HepG2 (cell line): ENCODE measurements at regions not wholly inside any gene's neighbourhood (a gene's known extent, or its start where the extent isn't known, plus 50 kb on each side); places are given as distances from the start of the nearest gene placed in this dataset.

Source experiments
- ATAC-seq: fragments of 200-7000 bp; cut with Tn5 transposase; 3 replicates; pipeline ENCODE4 v1.9.1; 2020; ENCODE audit warnings: mild to moderate bottlenecking, moderate library complexity
- BruUV-seq: library from RNA; stranded (reverse); fragments of 400-500 nt; replicated peaks from 2 replicates; lab custom pipeline; 2021; lab: Mats Ljungman, UMichigan
- CTCF ChIA-PET: fragments of 300-600 bp; formaldehyde crosslinking; extraction: SDS; loops from one replicate; lab custom pipeline; 2021; ENCODE audit warnings: low total read pairs, inconsistent platforms, low intra/inter-chr PET ratio; lab: Yijun Ruan, JAX
- POLR2A ChIA-PET: fragments of 350-600 bp; sonication (Branson Sonifier 250); formaldehyde crosslinking; loops from one replicate; lab custom pipeline; 2020; ENCODE audit warnings: antibody characterized with exemption, inconsistent platforms; lab: Yijun Ruan, JAX
- DNase-seq: peaks from one replicate; pipeline ENCODE4 v3.0.0-alpha.2; 2015; ENCODE audit warnings: low spot score
- FAIRE-seq: peaks from 3 replicates; lab custom pipeline; 2011; peaks lifted over from hg19 to GRCh38; lab: Jason Lieb, UNC
- H2AFZ ChIP-seq: one replicate; pipeline ENCODE4 v1.6.1; 2011; ENCODE audit warnings: low read length, inconsistent platforms
- H3K27ac ChIP-seq: fragments of 300-600 bp; 3 replicates; pipeline ENCODE4 v1.8.0; 2011; ENCODE audit warnings: mixed run types, mild to moderate bottlenecking, mixed read lengths, low read length, inconsistent platforms; ENCODE audit not compliant: insufficient read depth; ENCODE audit errors: extremely low read length
- H3K27me3 ChIP-seq, 2 experiments: fragments of 200-600 bp in 1 of 2; 2 replicates in 1 of 2; 3 replicates in 1 of 2; pipeline versions ENCODE4 v1.6.0 to v1.8.0; 2011; ENCODE audit warnings: low read length in 2 of 2, mild to moderate bottlenecking in 2 of 2, moderate library complexity in 2 of 2, inconsistent platforms in 1 of 2; ENCODE audit not compliant: insufficient read depth in 2 of 2, control insufficient read depth in 1 of 2
- H3K36me3 ChIP-seq, 2 experiments: fragments of 200-600 bp in 1 of 2; replicated peaks in 1 of 2; 2 replicates in 1 of 2; 3 replicates in 1 of 2; pipeline versions ENCODE4 v1.5.1 to v1.8.0; 2011; ENCODE audit warnings: low read length in 2 of 2, inconsistent platforms in 1 of 2; ENCODE audit not compliant: insufficient read depth in 2 of 2, control insufficient read depth in 1 of 2
- H3K4me1 ChIP-seq: 2 replicates; pipeline ENCODE4 v1.5.1; 2012; ENCODE audit warnings: low read length, inconsistent platforms; ENCODE audit not compliant: insufficient read depth
- H3K4me2 ChIP-seq: 2 replicates; pipeline ENCODE4 v1.6.0; 2011; ENCODE audit warnings: low read depth, low read length, inconsistent platforms
- H3K4me3 ChIP-seq, 3 experiments: fragments of 200-600 bp in 1 of 3; sonication (generic), shearing (Covaris generic) in 1 of 3; replicated peaks in 1 of 3; 2 replicates each; pipeline ENCODE4 v1.5.1; 2011 to 2016; ENCODE audit warnings: low read length in 3 of 3, inconsistent platforms in 2 of 3, low read depth in 2 of 3, mild to moderate bottlenecking in 2 of 3, control low read depth in 1 of 3, mixed read lengths in 1 of 3; ENCODE audit not compliant: insufficient read depth in 1 of 3
- H3K79me2 ChIP-seq: one replicate; pipeline ENCODE4 v1.6.1; 2011; ENCODE audit warnings: low read length, inconsistent platforms; ENCODE audit not compliant: insufficient read depth
- H3K9ac ChIP-seq: 2 replicates; pipeline ENCODE4 v1.6.0; 2011; ENCODE audit warnings: mild to moderate bottlenecking, low read depth, low read length, inconsistent platforms; ENCODE audit not compliant: insufficient read depth
- H3K9me3 ChIP-seq: 2 replicates; pipeline ENCODE4 v1.5.1; 2012; ENCODE audit warnings: mild to moderate bottlenecking, low read length
- H4K20me1 ChIP-seq: 2 replicates; pipeline ENCODE4 v1.6.0; 2011; ENCODE audit warnings: inconsistent platforms, mild to moderate bottlenecking, low read length, moderate library complexity; ENCODE audit not compliant: insufficient read depth
- BRD4 ChIP-seq: sonication (generic); formaldehyde crosslinking; IDR thresholded peaks from 2 replicates; pipeline ENCODE4 v1.4.0; 2020; ENCODE audit warnings: missing genetic modification reagents
- FOXA1 ChIP-seq, 2 experiments: fragments of 450-650 bp in 1 of 2; sonication (generic) in 1 of 2; formaldehyde crosslinking in 1 of 2; IDR thresholded peaks; 2 replicates each; pipeline versions ENCODE4 v1.4.0 to v1.6.1; 2016 to 2020; ENCODE audit warnings: missing genetic modification reagents in 1 of 2
- MEIS1 ChIP-seq: sonication (generic); formaldehyde crosslinking; IDR thresholded peaks from 2 replicates; pipeline ENCODE4 v1.9.0; 2021; ENCODE audit warnings: mild to moderate bottlenecking, missing genetic modification reagents, moderate library complexity, borderline replicate concordance
- MIER3 ChIP-seq: IDR thresholded peaks from 2 replicates; pipeline ENCODE4 v1.6.1; 2016; ENCODE audit warnings: missing compliant biosample characterization, borderline replicate concordance
- MIXL1 ChIP-seq: IDR thresholded peaks from 2 replicates; pipeline ENCODE4 v1.6.1; 2016
- MYNN ChIP-seq: sonication (generic); formaldehyde crosslinking; IDR thresholded peaks from 2 replicates; pipeline ENCODE4 v1.4.0; 2020; ENCODE audit warnings: mild to moderate bottlenecking, low read depth, missing genetic modification reagents
- NCOA5 ChIP-seq: sonication (generic); formaldehyde crosslinking; IDR thresholded peaks from 2 replicates; pipeline ENCODE4 v1.4.0; 2020; ENCODE audit warnings: missing genetic modification reagents
- NR2C2 ChIP-seq: sonication (generic); formaldehyde crosslinking; IDR thresholded peaks from 2 replicates; pipeline ENCODE4 v1.4.0; 2020; ENCODE audit warnings: missing genetic modification reagents, mild to moderate bottlenecking, moderate library complexity, borderline replicate concordance
- SOX13 ChIP-seq, 3 experiments: fragments of 450-650 bp in 1 of 3; sonication (generic) in 1 of 3; formaldehyde crosslinking in 1 of 3; IDR thresholded peaks in 2 of 3; conservative IDR thresholded peaks in 1 of 3; 2 replicates each; pipeline versions ENCODE4 v1.5.0 to v1.6.1; 2016 to 2020; ENCODE audit warnings: antibody characterized with exemption in 1 of 3, mild to moderate bottlenecking in 1 of 3, missing compliant biosample characterization in 1 of 3, missing genetic modification reagents in 1 of 3, moderate library complexity in 1 of 3
- WIZ ChIP-seq: sonication (generic); formaldehyde crosslinking; IDR thresholded peaks from 2 replicates; pipeline ENCODE4 v1.5.1; 2020; ENCODE audit warnings: mild to moderate bottlenecking, missing genetic modification reagents
- ZNF83 ChIP-seq: sonication (generic); formaldehyde crosslinking; IDR thresholded peaks from 2 replicates; pipeline ENCODE4 v1.4.0; 2020; ENCODE audit warnings: missing genetic modification reagents, mild to moderate bottlenecking, borderline replicate concordance
- WGBS: methylation state at CpG from one replicate; pipeline ENCODE4 v1.1.6; 2017; ENCODE audit warnings: low lambda C conversion rate; 5-methylcytosine and 5-hydroxymethylcytosine counted together
- in situ Hi-C: cut with HindIII; loops from 2 replicates; pipeline ENCODE4 v1.10.0; 2017; ENCODE audit warnings: low pct_unique_long_range_greater_than_20kb; ENCODE audit not compliant: extremely low pct_ligation_motif_present
- intact Hi-C: fragments of 100-400 bp; cut with micrococcal nuclease; formaldehyde crosslinking; loops from one replicate; pipeline ENCODE4 v1.10.0; 2022; ENCODE audit not compliant: unreplicated experiment
- TF ChIP-seq, protein P1 (sequence below): sonication (generic); formaldehyde crosslinking; IDR thresholded peaks from 2 replicates; pipeline ENCODE4 v1.8.0; 2022; ENCODE audit warnings: missing genetic modification reagents, low read depth, mild to moderate bottlenecking, borderline replicate concordance
- TF ChIP-seq, protein P2 (sequence below): sonication (generic); formaldehyde crosslinking; conservative IDR thresholded peaks from 2 replicates; pipeline ENCODE4 v1.4.0; 2020; ENCODE audit warnings: missing genetic modification reagents

DNA sequence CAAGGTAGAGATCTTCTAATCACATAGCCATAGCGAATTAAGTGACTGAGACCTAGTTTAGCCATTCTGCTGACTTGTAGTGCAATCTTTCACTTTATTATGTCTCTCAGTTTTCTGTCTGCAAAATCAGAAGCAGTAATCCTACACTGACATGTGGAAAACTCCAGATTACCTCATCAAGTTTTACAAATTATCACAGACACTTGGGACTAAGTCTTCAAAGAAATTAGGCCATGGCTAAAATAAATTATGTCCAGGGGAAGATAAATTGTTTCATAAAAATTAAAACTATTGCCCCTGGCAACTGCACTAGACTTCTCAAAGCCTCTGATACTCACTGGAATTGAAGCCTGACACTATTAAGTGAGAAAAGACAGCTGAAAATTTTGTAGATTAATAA, 129.9 kb upstream of the RGMB start:
- in situ Hi-C loops: no loop called here
- CTCF ChIA-PET: no interaction called here
- no peak overlapping the region for H3K9ac ChIP-seq
- H3K4me1 ChIP-seq: no peaks in the 10 kb centered on the region
- H3K4me3 ChIP-seq: no peak overlapping the region
- no peaks in the 10 kb centered on the region for H3K79me2 ChIP-seq
- POLR2A ChIA-PET: no interaction called here
- TF ChIP-seq BRD4 (CRISPR knock-in tag) (no peak), MEIS1 (CRISPR knock-in tag) (no peak), WIZ (CRISPR knock-in tag) (no peak), MIER3 (CRISPR knock-in tag) (no peak)
- TF ChIP-seq, all 625 proteins: peak for 0
- no peak for DNase-seq
- no peak overlapping the region for H2AFZ ChIP-seq
- H4K20me1 ChIP-seq: no peaks in the 10 kb centered on the region
- no peak for ATAC-seq
- no peaks in the 10 kb centered on the region for H3K36me3 ChIP-seq
- WGBS: 0% methylated on average over 1 of the region's 1 CpG
- no peak overlapping the region for H3K27ac ChIP-seq
- no peaks in the 10 kb centered on the region for H3K9me3 ChIP-seq
- intact Hi-C loops: no loop called here
- no peak for FAIRE-seq
- BruUV-seq: no TSS peak
- no peak overlapping the region for H3K4me2 ChIP-seq
- H3K27me3 ChIP-seq: no peaks in the 10 kb centered on the region

DNA sequence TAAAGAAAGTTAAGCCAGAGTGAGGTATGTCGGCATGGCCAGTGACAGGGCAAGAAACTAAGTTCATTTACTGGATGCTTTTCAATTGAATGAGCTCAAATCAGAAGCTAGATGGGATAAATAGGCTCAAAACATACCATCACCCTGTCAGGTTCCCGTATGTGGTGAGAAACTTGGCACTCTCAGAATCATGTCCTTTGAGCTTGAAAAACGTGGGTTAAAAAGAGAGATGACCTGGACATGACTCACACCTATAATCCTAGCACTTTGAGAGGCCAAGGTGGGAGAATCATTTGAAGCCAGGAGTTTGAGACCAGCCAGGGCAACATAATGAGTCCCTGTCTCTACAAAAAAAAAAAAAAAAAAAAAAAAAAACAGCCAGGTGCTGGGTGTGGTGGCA, 121.7 kb upstream of the RGMB start:
- in situ Hi-C loops: no loop called here
- no peaks in the 10 kb centered on the region for H3K79me2 ChIP-seq
- no peak for FAIRE-seq
- H2AFZ ChIP-seq: no peak overlapping the region
- H3K4me1 ChIP-seq: no peaks in the 10 kb centered on the region
- no peak for DNase-seq
- WGBS: 4% methylated on average over 3 of the region's 3 CpGs
- no peak overlapping the region for H3K9ac ChIP-seq
- no peak overlapping the region for H3K4me3 ChIP-seq
- no peak overlapping the region for H3K4me2 ChIP-seq
- CTCF ChIA-PET: no interaction called here
- no peaks in the 10 kb centered on the region for H3K9me3 ChIP-seq
- BruUV-seq: no TSS peak
- H4K20me1 ChIP-seq: no peaks in the 10 kb centered on the region
- no peak for ATAC-seq
- H3K27me3 ChIP-seq: no peaks in the 10 kb centered on the region
- POLR2A ChIA-PET: no interaction called here
- H3K36me3 ChIP-seq: no peaks in the 10 kb centered on the region
- H3K27ac ChIP-seq: no peak overlapping the region
- intact Hi-C loops: no loop called here
- TF ChIP-seq, protein P1, sequence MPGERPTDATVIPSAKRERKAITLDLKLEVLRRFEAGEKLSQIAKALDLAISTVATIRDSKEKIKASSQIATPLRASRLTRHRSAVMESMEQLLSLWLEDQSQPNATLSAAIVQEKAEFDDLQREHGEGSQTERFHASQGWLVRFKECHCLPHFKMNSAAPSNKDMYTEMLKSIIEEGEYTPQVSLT (CRISPR knock-in tag): no peak
- TF ChIP-seq ZNF83 (CRISPR knock-in tag): no peak
- no peak for TF ChIP-seq FOXA1 (IDR thresholded peaks at IDR 0.05)
- no peak for TF ChIP-seq FOXA1 (CRISPR knock-in tag; IDR thresholded peaks at IDR 0.05)
- no peak for TF ChIP-seq NCOA5 (CRISPR knock-in tag)
- TF ChIP-seq MIXL1 (CRISPR knock-in tag): no peak
- TF ChIP-seq SOX13 (IDR thresholded peaks at IDR 0.05): no peak
- TF ChIP-seq SOX13 (CRISPR knock-in tag; conservative IDR thresholded peaks at IDR 0.05 in 1 of 2, IDR thresholded peaks at IDR 0.05 in 1 of 2): no peak
- TF ChIP-seq, protein P2, sequence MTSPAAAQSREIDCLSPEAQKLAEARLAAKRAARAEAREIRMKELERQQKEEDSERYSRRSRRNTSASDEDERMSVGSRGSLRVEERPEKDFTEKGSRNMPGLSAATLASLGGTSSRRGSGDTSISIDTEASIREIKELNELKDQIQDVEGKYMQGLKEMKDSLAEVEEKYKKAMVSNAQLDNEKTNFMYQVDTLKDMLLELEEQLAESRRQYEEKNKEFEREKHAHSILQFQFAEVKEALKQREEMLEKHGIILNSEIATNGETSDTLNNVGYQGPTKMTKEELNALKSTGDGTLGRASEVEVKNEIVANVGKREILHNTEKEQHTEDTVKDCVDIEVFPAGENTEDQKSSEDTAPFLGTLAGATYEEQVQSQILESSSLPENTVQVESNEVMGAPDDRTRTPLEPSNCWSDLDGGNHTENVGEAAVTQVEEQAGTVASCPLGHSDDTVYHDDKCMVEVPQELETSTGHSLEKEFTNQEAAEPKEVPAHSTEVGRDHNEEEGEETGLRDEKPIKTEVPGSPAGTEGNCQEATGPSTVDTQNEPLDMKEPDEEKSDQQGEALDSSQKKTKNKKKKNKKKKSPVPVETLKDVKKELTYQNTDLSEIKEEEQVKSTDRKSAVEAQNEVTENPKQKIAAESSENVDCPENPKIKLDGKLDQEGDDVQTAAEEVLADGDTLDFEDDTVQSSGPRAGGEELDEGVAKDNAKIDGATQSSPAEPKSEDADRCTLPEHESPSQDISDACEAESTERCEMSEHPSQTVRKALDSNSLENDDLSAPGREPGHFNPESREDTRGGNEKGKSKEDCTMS (CRISPR knock-in tag): no peak
- TF ChIP-seq NR2C2 (CRISPR knock-in tag): no peak
- no peak for TF ChIP-seq MYNN (CRISPR knock-in tag)
